PFSK-1 (cell line): ENCODE measurements at regions not wholly inside any gene's neighbourhood (a gene's known extent, or its start where the extent isn't known, plus 50 kb on each side); places are given as distances from the start of the nearest gene placed in this dataset.

ENCODE experiments used
- FOXP2 ChIP-seq: optimal IDR thresholded peaks from 2 replicates; pipeline ENCODE3; 2011; ENCODE audit warnings: borderline replicate concordance, control low read depth, inconsistent platforms; ENCODE audit not compliant: insufficient read depth; ENCODE audit errors: extremely low read length, extremely low read depth
- POLR2AphosphoS5 ChIP-seq: IDR thresholded peaks from 2 replicates; pipeline ENCODE4 v1.6.1; 2012; ENCODE audit warnings: low read depth, mild to moderate bottlenecking, control low read depth, low read length, moderate library complexity
- REST ChIP-seq, 2 experiments: IDR thresholded peaks; 2 replicates each; pipeline versions ENCODE4 v1.6.1 to v1.8.0; 2011 to 2012; ENCODE audit warnings: low read depth in 2 of 2, low read length in 2 of 2, control low read depth in 1 of 2, inconsistent platforms in 1 of 2, mild to moderate bottlenecking in 1 of 2, moderate library complexity in 1 of 2; ENCODE audit not compliant: insufficient read depth in 1 of 2
- SIN3A ChIP-seq: IDR thresholded peaks from 2 replicates; pipeline ENCODE4 v1.6.1; 2012; ENCODE audit warnings: mild to moderate bottlenecking, low read length, moderate library complexity, borderline replicate concordance; ENCODE audit not compliant: insufficient read depth
- TAF1 ChIP-seq: IDR thresholded peaks from 2 replicates; pipeline ENCODE4 v1.6.1; 2012; ENCODE audit warnings: low read length, control low read depth, borderline replicate concordance; ENCODE audit not compliant: insufficient read depth

- TF ChIP-seq REST (IDR thresholded peaks at IDR 0.05; ENCODE audit: insufficient read depth in 1 of 2, low read depth in 2 of 2, low read length in 2 of 2) (no peak), POLR2AphosphoS5 (no peak), SIN3A (no peak), FOXP2 (no peak), TAF1 (no peak)
Observed at GRCh38 chr13:68048802-68049359, 818.7 kb upstream of the PCDH9 start.

GRCh38 chr13:68047889-68048288 lies 817.8 kb upstream of the PCDH9 start:
- TF ChIP-seq FOXP2, result no peak
- TF ChIP-seq REST (IDR thresholded peaks at IDR 0.05; ENCODE audit: insufficient read depth in 1 of 2, low read depth in 2 of 2, low read length in 2 of 2), result no peak
- no peak for TF ChIP-seq SIN3A
- no peak for TF ChIP-seq TAF1
- TF ChIP-seq POLR2AphosphoS5, result no peak

- TF ChIP-seq FOXP2 (no peak), POLR2AphosphoS5 (no peak), REST (IDR thresholded peaks at IDR 0.05; ENCODE audit: insufficient read depth in 1 of 2, low read depth in 2 of 2, low read length in 2 of 2) (no peak), SIN3A (no peak), TAF1 (no peak)
Observed at GRCh38 chr13:68046903-68047302, 816.8 kb upstream of the PCDH9 start.

- TF ChIP-seq TAF1 (no peak), FOXP2 (no peak), POLR2AphosphoS5 (no peak)
Observed at GRCh38 chr13:68030152-68030809, 800.1 kb upstream of the PCDH9 start.

- TF ChIP-seq REST (IDR thresholded peaks at IDR 0.05; ENCODE audit: insufficient read depth in 1 of 2, low read depth in 2 of 2, low read length in 2 of 2) (no peak), SIN3A (no peak), POLR2AphosphoS5 (no peak), FOXP2 (no peak), TAF1 (no peak)
Observed at GRCh38 chr13:68028701-68029100, 798.6 kb upstream of the PCDH9 start.
